Stomach (tissue), 8 donors: ENCODE measurements at regions not wholly inside any gene's neighbourhood (a gene's known extent, or its start where the extent isn't known, plus 50 kb on each side); places are given as distances from the start of the nearest gene placed in this dataset.
A peak's percentile ranks its signal among the peaks of the same experiment; 100 is the strongest.

Experiments
- DNase-seq, 2 donors: peaks; one replicate each; pipeline versions ENCODE4 v3.0.0 to v3.0.0-alpha.2; 2013 to 2019
- H3K27ac ChIP-seq, 5 donors: fragments of 200-600 bp in 4 of 5; sonication (generic) in 4 of 5; one replicate each; pipeline ENCODE4 v1.5.1; 2013 to 2019; ENCODE audit warnings: mild to moderate bottlenecking in 1 of 5, moderate library complexity in 1 of 5
- H3K27me3 ChIP-seq, 3 donors: fragments of 200-600 bp; sonication (generic); one replicate each; pipeline ENCODE4 v1.5.1; 2017 to 2019; ENCODE audit warnings: mixed run types in 1 of 3
- H3K36me3 ChIP-seq, 4 donors: fragments of 200-600 bp; sonication (generic); 1 replicate in 3 of 4; 2 replicates in 1 of 4; pipeline ENCODE4 v1.5.1; 2016 to 2019
- H3K4me1 ChIP-seq, 4 donors: fragments of 200-600 bp; sonication (generic); one replicate each; pipeline ENCODE4 v1.5.1; 2016 to 2019
- H3K4me3 ChIP-seq, 4 donors: fragments of 200-600 bp; sonication (generic) in 3 of 4; one replicate each; pipeline ENCODE4 v1.5.1; 2016 to 2019; ENCODE audit warnings: mild to moderate bottlenecking in 1 of 4
- H3K9me3 ChIP-seq, 4 donors: fragments of 200-600 bp; sonication (generic); one replicate each; pipeline ENCODE4 v1.5.1; 2016 to 2019
- EP300 ChIP-seq: sonication (generic); formaldehyde crosslinking; IDR thresholded peaks from one replicate; pipeline ENCODE4 v1.6.1; 2017; ENCODE audit warnings: antibody characterized with exemption
- POLR2A ChIP-seq, 4 donors: fragments of 450-650 bp; IDR thresholded peaks; one replicate each; pipeline ENCODE4 v1.6.1; 2016; ENCODE audit warnings: antibody characterized with exemption in 4 of 4, control low read depth in 2 of 4, mild to moderate bottlenecking in 1 of 4, moderate library complexity in 1 of 4
- POLR2AphosphoS5 ChIP-seq, 3 donors: sonication (generic); formaldehyde crosslinking; IDR thresholded peaks; one replicate each; pipeline ENCODE4 v1.6.1; 2016; ENCODE audit warnings: antibody characterized with exemption in 3 of 3
- WGBS, 5 donors: extraction: QIAGEN DNeasy Blood & Tissue Kit in 3 of 5; methylation state at CpG; one replicate each; pipeline versions ENCODE4 v1.1.5 to v1.1.7; 2013 to 2018; 5-methylcytosine and 5-hydroxymethylcytosine counted together
- intact Hi-C: fragments of 100-400 bp; cut with DNase I; formaldehyde crosslinking; loops from one replicate; pipeline ENCODE4 v1.15.1; 2023; ENCODE audit warnings: low total_unique reads
- TF ChIP-seq, protein P1 (sequence below), 7 experiments: fragments of 450-650 bp in 4 of 7; fragments of 200-600 bp in 3 of 7; sonication (generic) in 3 of 7; IDR thresholded peaks; one replicate each; pipeline ENCODE4 v1.5.1; 2016 to 2019; ENCODE audit warnings: antibody characterized with exemption in 7 of 7, control low read depth in 2 of 7, mild to moderate bottlenecking in 1 of 7
- donor health status: healthy with polysubstance abuse.
- donor health status: Bipolar disorder and iron deficiency.
- donor health status: healthy.

DNA sequence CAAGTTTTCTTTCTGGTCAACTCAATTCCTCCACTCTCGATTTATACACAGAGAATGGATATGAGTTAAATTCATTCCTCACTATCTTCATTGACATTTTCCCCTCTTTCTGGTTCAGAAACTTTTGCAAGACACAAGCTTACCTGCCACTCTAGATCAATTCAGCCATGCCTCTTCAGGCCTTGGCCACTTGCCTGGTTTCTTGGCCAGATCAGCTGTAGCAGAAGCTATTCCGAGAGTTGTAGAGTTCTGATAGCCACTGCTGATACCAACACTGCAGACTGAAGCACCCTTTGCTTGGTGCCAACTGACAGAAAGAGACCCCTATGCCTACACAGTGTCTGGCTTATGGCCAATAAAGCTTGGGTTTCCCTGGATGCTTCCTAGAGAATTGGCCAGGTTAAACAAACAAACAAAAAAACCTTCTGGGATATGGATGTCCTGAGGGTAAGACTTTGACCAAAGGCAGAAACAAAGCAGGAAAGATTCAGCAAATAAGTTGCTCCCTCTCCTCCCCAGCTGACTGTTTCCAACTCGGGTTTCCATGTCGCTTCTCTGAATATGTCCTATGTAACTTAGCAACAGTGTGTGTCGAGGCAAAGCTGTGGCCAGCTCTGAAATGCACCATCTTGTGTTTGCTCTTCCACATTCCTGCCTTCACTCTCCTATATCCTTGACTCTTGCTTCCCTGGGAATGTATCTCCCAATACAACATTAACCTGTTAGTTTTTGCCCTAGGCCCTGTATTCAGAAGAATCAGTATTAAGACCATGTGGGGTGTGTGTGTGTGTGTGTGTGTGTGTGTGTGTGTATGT lies 521.6 kb downstream of the EPHA3 start:
- peak; percentile 6 to 27 for DNase-seq
- Histone ChIP-seq H3K4me3 (no peak overlapping the region), H3K9me3 (no peaks in the 10 kb centered on the region), H3K4me1 (no peaks in the 10 kb centered on the region), H3K27me3 (no peaks in the 10 kb centered on the region), H3K36me3 (no peaks in the 10 kb centered on the region), H3K27ac (no peak overlapping the region)
- TF ChIP-seq, protein P1, sequence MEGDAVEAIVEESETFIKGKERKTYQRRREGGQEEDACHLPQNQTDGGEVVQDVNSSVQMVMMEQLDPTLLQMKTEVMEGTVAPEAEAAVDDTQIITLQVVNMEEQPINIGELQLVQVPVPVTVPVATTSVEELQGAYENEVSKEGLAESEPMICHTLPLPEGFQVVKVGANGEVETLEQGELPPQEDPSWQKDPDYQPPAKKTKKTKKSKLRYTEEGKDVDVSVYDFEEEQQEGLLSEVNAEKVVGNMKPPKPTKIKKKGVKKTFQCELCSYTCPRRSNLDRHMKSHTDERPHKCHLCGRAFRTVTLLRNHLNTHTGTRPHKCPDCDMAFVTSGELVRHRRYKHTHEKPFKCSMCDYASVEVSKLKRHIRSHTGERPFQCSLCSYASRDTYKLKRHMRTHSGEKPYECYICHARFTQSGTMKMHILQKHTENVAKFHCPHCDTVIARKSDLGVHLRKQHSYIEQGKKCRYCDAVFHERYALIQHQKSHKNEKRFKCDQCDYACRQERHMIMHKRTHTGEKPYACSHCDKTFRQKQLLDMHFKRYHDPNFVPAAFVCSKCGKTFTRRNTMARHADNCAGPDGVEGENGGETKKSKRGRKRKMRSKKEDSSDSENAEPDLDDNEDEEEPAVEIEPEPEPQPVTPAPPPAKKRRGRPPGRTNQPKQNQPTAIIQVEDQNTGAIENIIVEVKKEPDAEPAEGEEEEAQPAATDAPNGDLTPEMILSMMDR (IDR thresholded peaks at IDR 0.05): no peak
- TF ChIP-seq POLR2AphosphoS5 (IDR thresholded peaks at IDR 0.05) (no peak), POLR2A (IDR thresholded peaks at IDR 0.05) (no peak), EP300 (no peak)
- intact Hi-C loops: no loop called here
- 48 to 70% (median 57%) methylated on average over 5 of the region's 5 CpGs for WGBS, 5 donors

DNA sequence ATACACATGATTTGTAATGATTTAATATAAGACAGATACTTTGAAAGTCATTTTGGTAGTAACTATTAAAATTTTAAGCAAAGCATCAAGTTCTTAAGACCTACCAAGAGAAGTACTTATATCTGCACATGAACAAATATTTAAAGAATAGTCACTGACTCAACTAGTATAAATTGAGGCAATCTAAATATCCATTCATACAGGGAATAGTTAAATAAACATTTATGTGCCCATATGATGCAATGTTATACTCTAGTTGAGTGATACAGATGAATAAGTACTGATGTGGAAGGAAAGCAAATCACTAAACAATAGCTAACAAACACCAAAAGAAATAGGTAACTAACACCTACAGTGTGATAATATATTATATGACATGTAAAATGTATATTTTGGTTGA lies 527.7 kb downstream of the EPHA3 start:
- Histone ChIP-seq H3K4me3 (no peak overlapping the region), H3K27me3 (no peaks in the 10 kb centered on the region), H3K27ac (no peak overlapping the region), H3K4me1 (no peaks in the 10 kb centered on the region), H3K36me3 (no peaks in the 10 kb centered on the region), H3K9me3 (peaks cover 0 to 5% (median 0%) of the 10 kb centered on the region in 4 donors)
- DNase-seq: no peak
- TF ChIP-seq POLR2AphosphoS5 (IDR thresholded peaks at IDR 0.05) (no peak), EP300 (no peak), POLR2A (IDR thresholded peaks at IDR 0.05) (no peak)
- TF ChIP-seq, protein P1 (IDR thresholded peaks at IDR 0.05): no peak
- intact Hi-C loops: no loop called here

DNA sequence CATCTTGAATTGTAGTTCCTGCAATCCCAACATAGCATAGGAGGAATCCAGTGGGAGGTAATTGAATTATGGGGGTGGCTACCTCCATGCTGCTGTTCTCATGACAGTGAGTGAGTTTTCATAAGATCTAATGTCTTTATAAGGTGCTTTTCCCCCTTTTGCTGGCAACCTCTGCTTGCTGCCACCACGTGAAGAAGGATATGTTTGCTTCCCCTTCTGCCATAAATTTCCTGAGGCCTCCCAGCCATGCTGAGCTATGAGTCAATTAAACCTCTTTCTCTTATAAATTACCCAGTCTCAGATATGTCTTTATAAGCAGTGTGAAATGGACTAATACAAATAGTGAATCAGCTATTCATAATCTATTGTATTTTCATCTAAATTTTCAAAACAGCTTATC lies 537.3 kb downstream of the EPHA3 start:
- Histone ChIP-seq H3K36me3 (no peaks in the 10 kb centered on the region), H3K4me3 (no peak overlapping the region), H3K4me1 (no peaks in the 10 kb centered on the region), H3K27ac (no peak overlapping the region), H3K27me3 (no peaks in the 10 kb centered on the region), H3K9me3 (peaks cover 0 to 9% (median 1%) of the 10 kb centered on the region in 4 donors)
- DNase-seq: no peak
- TF ChIP-seq, protein P1 (IDR thresholded peaks at IDR 0.05): no peak
- no peak for TF ChIP-seq POLR2A (IDR thresholded peaks at IDR 0.05)
- no peak for TF ChIP-seq EP300
- no peak for TF ChIP-seq POLR2AphosphoS5 (IDR thresholded peaks at IDR 0.05)
- intact Hi-C loops: no loop called here
- 5 to 47% (median 18%) methylated on average over 1 of the region's 1 CpG for WGBS, 5 donors

DNA sequence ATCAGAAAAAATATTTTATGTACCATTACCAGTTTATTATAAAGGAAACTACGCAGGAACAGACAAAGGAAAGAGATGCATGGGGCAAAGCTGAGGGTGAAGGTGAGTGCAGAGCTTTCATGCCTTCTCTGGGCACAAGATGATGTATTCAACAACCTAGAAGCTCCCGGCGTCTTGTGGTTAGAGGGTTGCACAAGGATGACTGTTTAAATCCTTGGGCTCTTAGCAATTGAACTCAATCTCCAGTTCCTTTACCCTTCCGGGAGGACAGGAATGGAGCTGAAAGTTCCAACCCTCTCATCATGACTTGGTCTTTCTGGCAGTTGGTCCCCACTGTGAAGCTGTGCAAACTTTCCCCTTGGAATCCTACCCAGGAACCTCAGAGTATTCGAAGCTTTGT lies 542.0 kb downstream of the EPHA3 start:
- Histone ChIP-seq H3K4me1 (no peaks in the 10 kb centered on the region), H3K4me3 (no peak overlapping the region), H3K9me3 (no peaks in the 10 kb centered on the region), H3K36me3 (no peaks in the 10 kb centered on the region), H3K27ac (no peak overlapping the region), H3K27me3 (no peaks in the 10 kb centered on the region)
- no peak for DNase-seq
- intact Hi-C loops: no loop called here
- WGBS, 5 donors: 92 to 95% (median 94%) methylated on average over 5 of the region's 5 CpGs
- no peak for TF ChIP-seq EP300
- TF ChIP-seq, protein P1 (IDR thresholded peaks at IDR 0.05): no peak
- TF ChIP-seq POLR2AphosphoS5 (IDR thresholded peaks at IDR 0.05): no peak
- no peak for TF ChIP-seq POLR2A (IDR thresholded peaks at IDR 0.05)
